ENCODE measurements at regions not wholly inside any gene's neighbourhood (a gene's known extent, or its start where the extent isn't known, plus 50 kb on each side); places are given as distances from the start of the nearest gene placed in this dataset.

- DNase-seq, result no peak
- H3K27me3 ChIP-seq (ENCODE audit: insufficient read depth, low read depth, severe bottlenecking), result peaks cover 18% of the 10 kb centered on the region
Observed at GRCh38 chr2:125175415-125175814, 1150.3 kb downstream of the CNTNAP5 start.

GRCh38 chr2:125185691-125186270, 1160.7 kb downstream of the CNTNAP5 start:
- no peak for TF ChIP-seq CTCF (IDR thresholded peaks at IDR 0.05; ENCODE audit: low read depth, low read length)
- Histone ChIP-seq H3K36me3 (no peaks in the 10 kb centered on the region), H3K9me3 (ENCODE audit: severe bottlenecking) (no peaks in the 10 kb centered on the region), H3K27me3 (ENCODE audit: insufficient read depth, low read depth, severe bottlenecking) (peaks cover 9% of the 10 kb centered on the region), H3K27ac (no peak overlapping the region), H3K4me3 (ENCODE audit: low read depth, low read length) (no peak overlapping the region)
- no peak for DNase-seq

More at GRCh38 chr2:125175415-125175814, 1150.3 kb downstream of the CNTNAP5 start:
- H3K27ac ChIP-seq, result no peak overlapping the region
- no peak overlapping the region for H3K4me3 ChIP-seq (ENCODE audit: low read depth, low read length)
- H3K9me3 ChIP-seq (ENCODE audit: severe bottlenecking), result no peaks in the 10 kb centered on the region
- no peaks in the 10 kb centered on the region for H3K36me3 ChIP-seq
- no peak for TF ChIP-seq CTCF (IDR thresholded peaks at IDR 0.05; ENCODE audit: low read depth, low read length)

DNA sequence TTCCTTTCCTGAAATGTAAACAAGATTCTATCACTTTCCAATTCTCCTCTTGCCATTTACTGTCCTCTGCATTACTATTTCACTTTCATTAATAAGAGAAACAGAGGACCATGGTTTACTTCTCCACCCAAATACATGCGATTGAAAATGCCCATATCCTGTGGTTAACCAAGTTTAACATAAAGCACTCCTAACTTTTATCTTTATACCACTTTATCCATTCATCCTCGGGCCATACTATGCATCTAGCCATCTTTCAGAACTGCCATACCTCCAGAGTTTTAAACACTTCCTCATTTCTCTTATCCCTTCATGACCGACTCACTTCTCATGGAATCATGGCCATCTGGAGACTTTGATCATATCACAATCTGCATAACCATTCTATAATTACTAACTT, 1182.3 kb downstream of the CNTNAP5 start:
- H3K36me3 ChIP-seq, result no peaks in the 10 kb centered on the region
- no peak for TF ChIP-seq CTCF (IDR thresholded peaks at IDR 0.05; ENCODE audit: low read depth, low read length)
- H3K9me3 ChIP-seq (ENCODE audit: severe bottlenecking), result no peaks in the 10 kb centered on the region
- no peak for DNase-seq
- peaks cover 2% of the 10 kb centered on the region for H3K27me3 ChIP-seq (ENCODE audit: insufficient read depth, low read depth, severe bottlenecking)
- no peak overlapping the region for H3K27ac ChIP-seq
- no peak overlapping the region for H3K4me3 ChIP-seq (ENCODE audit: low read depth, low read length)

DNA sequence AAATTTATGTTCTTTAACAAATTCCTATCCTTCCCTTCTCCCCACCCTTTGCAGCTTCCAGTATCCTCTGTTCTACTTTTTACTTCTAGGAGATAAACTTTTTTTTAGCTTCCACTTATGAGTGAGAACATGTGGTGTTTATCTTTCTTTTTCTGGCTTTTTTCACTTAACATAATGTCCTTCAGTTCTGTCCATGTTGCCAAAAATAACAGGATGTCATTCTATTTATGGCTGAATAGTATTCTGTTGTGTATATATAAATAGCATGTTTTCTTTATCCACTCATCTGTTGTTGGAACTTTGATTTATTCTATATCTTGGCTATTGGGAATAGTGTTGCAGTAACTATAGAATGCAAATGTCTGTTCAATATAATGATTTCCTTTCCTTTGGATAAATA, 1191.2 kb downstream of the CNTNAP5 start:
- no peaks in the 10 kb centered on the region for H3K36me3 ChIP-seq
- DNase-seq, result no peak
- no peak overlapping the region for H3K4me3 ChIP-seq (ENCODE audit: low read depth, low read length)
- no peaks in the 10 kb centered on the region for H3K9me3 ChIP-seq (ENCODE audit: severe bottlenecking)
- no peak for TF ChIP-seq CTCF (IDR thresholded peaks at IDR 0.05; ENCODE audit: low read depth, low read length)
- no peak overlapping the region for H3K27ac ChIP-seq
- H3K27me3 ChIP-seq (ENCODE audit: insufficient read depth, low read depth, severe bottlenecking), result peaks cover 18% of the 10 kb centered on the region

DNA sequence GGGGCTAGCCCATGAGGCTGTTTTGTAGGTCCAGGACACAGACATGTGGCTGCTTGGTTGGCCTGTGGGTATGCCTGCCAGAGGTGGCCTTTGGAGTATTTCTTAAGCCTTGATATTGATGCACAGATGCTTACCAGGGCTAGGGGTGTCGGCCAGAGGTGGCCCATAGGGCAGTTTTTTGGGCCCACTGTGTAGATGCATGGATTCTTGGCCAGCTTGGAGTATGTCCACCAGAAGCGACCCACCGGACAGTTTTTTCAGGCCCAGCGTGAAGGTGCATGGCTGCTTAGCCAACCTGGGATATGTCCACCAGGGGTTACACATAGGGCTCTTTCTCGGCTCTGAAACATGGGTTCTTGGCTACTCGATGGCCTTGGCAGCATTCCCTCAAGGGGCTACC, 1199.1 kb downstream of the CNTNAP5 start:
- H3K4me3 ChIP-seq (ENCODE audit: low read depth, low read length), result no peak overlapping the region
- no peaks in the 10 kb centered on the region for H3K27me3 ChIP-seq (ENCODE audit: insufficient read depth, low read depth, severe bottlenecking)
- no peak for TF ChIP-seq CTCF (IDR thresholded peaks at IDR 0.05; ENCODE audit: low read depth, low read length)
- H3K36me3 ChIP-seq, result no peaks in the 10 kb centered on the region
- no peak overlapping the region for H3K27ac ChIP-seq
- no peaks in the 10 kb centered on the region for H3K9me3 ChIP-seq (ENCODE audit: severe bottlenecking)
- no peak for DNase-seq

- peak; percentile 13 for DNase-seq
- no peaks in the 10 kb centered on the region for H3K9me3 ChIP-seq (ENCODE audit: severe bottlenecking)
- no peak overlapping the region for H3K4me3 ChIP-seq (ENCODE audit: low read depth, low read length)
- no peak overlapping the region for H3K27ac ChIP-seq
- H3K27me3 ChIP-seq (ENCODE audit: insufficient read depth, low read depth, severe bottlenecking), result no peaks in the 10 kb centered on the region
- H3K36me3 ChIP-seq, result no peaks in the 10 kb centered on the region
- TF ChIP-seq CTCF (IDR thresholded peaks at IDR 0.05; ENCODE audit: low read depth, low read length), result peak; percentile 28; the same call in 1 of the 2 replicates
Observed at GRCh38 chr2:125224830-125225229, 1199.7 kb downstream of the CNTNAP5 start.
